A549 (cell line): ENCODE measurements at regions not wholly inside any gene's neighbourhood (a gene's known extent, or its start where the extent isn't known, plus 50 kb on each side); places are given as distances from the start of the nearest gene placed in this dataset.

ENCODE experiments used
- POLR2A ChIP-seq: IDR thresholded peaks from 2 replicates; pipeline ENCODE4 v1.6.1; 2012; ENCODE audit warnings: mild to moderate bottlenecking, low read length
- TF ChIP-seq, protein P1 (sequence below): fragments of >200 bp; sonication (Bioruptor Twin); formaldehyde crosslinking; IDR thresholded peaks from 3 replicates; pipeline ENCODE4 v1.5.1; 2016

DNA sequence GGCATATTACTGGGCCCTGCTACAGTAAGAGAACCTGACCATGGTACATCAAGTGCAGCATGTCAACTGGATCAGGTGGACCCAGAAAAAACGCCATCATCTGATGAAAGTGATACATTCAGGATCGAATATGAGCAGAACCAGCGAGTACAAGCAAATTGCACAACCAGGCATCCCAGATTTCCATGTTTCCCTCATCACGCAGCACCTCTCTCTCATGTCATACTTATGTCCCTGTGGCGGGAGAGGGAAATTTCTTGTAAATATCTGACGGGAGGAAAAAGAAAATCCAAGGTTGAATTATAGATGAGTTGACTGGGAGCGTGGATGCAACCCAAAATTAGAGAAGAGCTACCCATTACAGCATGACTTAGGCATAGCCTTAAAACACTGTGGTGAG, 608.5 kb upstream of the FAT1 start:
- no peak for TF ChIP-seq POLR2A
- TF ChIP-seq, protein P1, sequence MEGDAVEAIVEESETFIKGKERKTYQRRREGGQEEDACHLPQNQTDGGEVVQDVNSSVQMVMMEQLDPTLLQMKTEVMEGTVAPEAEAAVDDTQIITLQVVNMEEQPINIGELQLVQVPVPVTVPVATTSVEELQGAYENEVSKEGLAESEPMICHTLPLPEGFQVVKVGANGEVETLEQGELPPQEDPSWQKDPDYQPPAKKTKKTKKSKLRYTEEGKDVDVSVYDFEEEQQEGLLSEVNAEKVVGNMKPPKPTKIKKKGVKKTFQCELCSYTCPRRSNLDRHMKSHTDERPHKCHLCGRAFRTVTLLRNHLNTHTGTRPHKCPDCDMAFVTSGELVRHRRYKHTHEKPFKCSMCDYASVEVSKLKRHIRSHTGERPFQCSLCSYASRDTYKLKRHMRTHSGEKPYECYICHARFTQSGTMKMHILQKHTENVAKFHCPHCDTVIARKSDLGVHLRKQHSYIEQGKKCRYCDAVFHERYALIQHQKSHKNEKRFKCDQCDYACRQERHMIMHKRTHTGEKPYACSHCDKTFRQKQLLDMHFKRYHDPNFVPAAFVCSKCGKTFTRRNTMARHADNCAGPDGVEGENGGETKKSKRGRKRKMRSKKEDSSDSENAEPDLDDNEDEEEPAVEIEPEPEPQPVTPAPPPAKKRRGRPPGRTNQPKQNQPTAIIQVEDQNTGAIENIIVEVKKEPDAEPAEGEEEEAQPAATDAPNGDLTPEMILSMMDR = no peak
